ENCODE measurements at regions not wholly inside any gene's neighbourhood (a gene's known extent, or its start where the extent isn't known, plus 50 kb on each side); places are given as distances from the start of the nearest gene placed in this dataset.

GRCh38 chr13:70619936-70620335 is 511.7 kb upstream of the KLHL1 start:
- no peak for DNase-seq (ENCODE audit: extremely low spot score)
- POLR2A ChIA-PET, result no interaction called here
- no peak for TF ChIP-seq CTCF (IDR thresholded peaks at IDR 0.05; ENCODE audit: control extremely low read depth, extremely low read depth, low read depth, missing control alignments)
- CTCF ChIA-PET, result interaction anchor here (0.7 kb wide), 1 partner anchor 17 kb away, joined by 3 read pairs; no protein-coding TSS in a partner anchor

DNA sequence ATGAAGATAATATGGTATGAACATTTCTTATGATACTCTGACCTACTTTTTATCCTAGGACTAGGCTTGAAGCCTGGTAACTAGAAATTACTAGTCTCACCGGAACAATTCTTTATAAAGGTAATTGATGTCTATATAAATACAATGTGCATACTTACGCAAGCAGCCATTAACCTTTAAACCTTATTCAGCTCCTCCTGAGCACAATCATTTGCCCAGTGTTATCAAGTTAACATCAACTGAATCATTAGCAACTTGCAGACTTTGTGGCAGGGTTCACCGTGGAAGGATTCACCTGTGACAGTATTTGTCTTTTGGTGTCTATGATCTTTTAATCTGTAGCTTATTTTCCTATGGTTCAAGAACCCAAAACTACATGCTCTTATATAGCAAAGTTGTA is 508.6 kb upstream of the KLHL1 start:
- ChIA-PET CTCF (no interaction called here), POLR2A (no interaction called here)
- no peak for DNase-seq (ENCODE audit: extremely low spot score)
- no peak for TF ChIP-seq CTCF (IDR thresholded peaks at IDR 0.05; ENCODE audit: control extremely low read depth, extremely low read depth, low read depth, missing control alignments)

DNA sequence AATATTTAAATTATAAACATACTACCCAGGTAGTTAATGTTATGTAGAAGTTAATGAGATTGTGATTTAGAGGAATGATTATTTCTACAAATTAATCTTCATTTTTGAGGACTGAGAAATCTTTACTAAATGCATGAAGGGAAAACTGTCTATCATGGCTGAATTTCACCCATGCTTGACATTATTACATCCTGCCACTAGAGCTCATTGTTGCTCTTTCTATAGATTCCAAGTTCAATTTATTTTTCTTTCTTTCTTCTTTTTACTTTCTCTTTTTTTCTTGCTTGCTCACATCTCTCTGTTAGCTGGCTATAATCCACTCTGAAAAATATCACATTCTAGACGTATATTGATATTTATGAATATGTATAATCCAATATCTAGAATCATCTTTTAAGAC is 505.0 kb upstream of the KLHL1 start:
- DNase-seq (ENCODE audit: extremely low spot score), result no peak
- no peak for TF ChIP-seq CTCF (IDR thresholded peaks at IDR 0.05; ENCODE audit: control extremely low read depth, extremely low read depth, low read depth, missing control alignments)
- ChIA-PET POLR2A (no interaction called here), CTCF (interaction anchor here (1.2 kb wide), 1 partner anchor 19 kb away, joined by 3 read pairs; no protein-coding TSS in a partner anchor)

- no peak for TF ChIP-seq CTCF (IDR thresholded peaks at IDR 0.05; ENCODE audit: control extremely low read depth, extremely low read depth, low read depth, missing control alignments)
- ChIA-PET POLR2A (no interaction called here), CTCF (no interaction called here)
- no peak for DNase-seq (ENCODE audit: extremely low spot score)
Measured at GRCh38 chr13:70612881-70613280, 504.6 kb upstream of the KLHL1 start.

GRCh38 chr13:70604448-70604847 is 496.2 kb upstream of the KLHL1 start:
- CTCF ChIA-PET, result no interaction called here

GRCh38 chr13:70593716-70594115 is 485.5 kb upstream of the KLHL1 start:
- ChIA-PET CTCF (no interaction called here), POLR2A (no interaction called here)
- no peak for DNase-seq (ENCODE audit: extremely low spot score)
- TF ChIP-seq CTCF (IDR thresholded peaks at IDR 0.05; ENCODE audit: control extremely low read depth, extremely low read depth, low read depth, missing control alignments), result no peak

More at GRCh38 chr13:70604448-70604847, 496.2 kb upstream of the KLHL1 start:
- POLR2A ChIA-PET, result no interaction called here
- no peak for DNase-seq (ENCODE audit: extremely low spot score)
- no peak for TF ChIP-seq CTCF (IDR thresholded peaks at IDR 0.05; ENCODE audit: control extremely low read depth, extremely low read depth, low read depth, missing control alignments)

GRCh38 chr13:70585109-70585508 is 476.9 kb upstream of the KLHL1 start:
- CTCF ChIA-PET, result interaction anchor here (1.4 kb wide), 1 partner anchor 14 kb away, joined by 3 read pairs; no protein-coding TSS in a partner anchor
- no peak for DNase-seq (ENCODE audit: extremely low spot score)
- TF ChIP-seq CTCF (IDR thresholded peaks at IDR 0.05; ENCODE audit: control extremely low read depth, extremely low read depth, low read depth, missing control alignments), result no peak
- POLR2A ChIA-PET, result no interaction called here

Measured in GM10248 (cell line).